Tibial nerve (tissue), 4 donors: ENCODE measurements at regions not wholly inside any gene's neighbourhood (a gene's known extent, or its start where the extent isn't known, plus 50 kb on each side); places are given as distances from the start of the nearest gene placed in this dataset.

ENCODE experiments used
- CTCF ChIP-seq, 5 experiments: fragments of 200-600 bp in 3 of 5; fragments of 450-650 bp in 2 of 5; sonication (generic) in 3 of 5; IDR thresholded peaks; one replicate each; pipeline ENCODE4 v1.5.1; 2016 to 2019; ENCODE audit warnings: antibody characterized with exemption in 5 of 5, mild to moderate bottlenecking in 3 of 5, moderate library complexity in 2 of 5
- EP300 ChIP-seq, 2 donors: sonication (generic); formaldehyde crosslinking; IDR thresholded peaks; one replicate each; pipeline ENCODE4 v1.6.1; 2017; ENCODE audit warnings: antibody characterized with exemption in 2 of 2, mild to moderate bottlenecking in 1 of 2
- POLR2A ChIP-seq, 2 donors: fragments of 450-650 bp; IDR thresholded peaks; one replicate each; pipeline ENCODE4 v1.6.1; 2017; ENCODE audit warnings: antibody characterized with exemption in 2 of 2, mild to moderate bottlenecking in 2 of 2, moderate library complexity in 2 of 2

GRCh38 chr1:82775406-82776000, 974.8 kb downstream of the ADGRL2 start:
- TF ChIP-seq CTCF (IDR thresholded peaks at IDR 0.05), result peak in 2 of 5 experiments; percentile 12 to 19
- no peak for TF ChIP-seq POLR2A (IDR thresholded peaks at IDR 0.05)
- no peak for TF ChIP-seq EP300 (IDR thresholded peaks at IDR 0.05)
